ENCODE measurements at regions not wholly inside any gene's neighbourhood (a gene's known extent, or its start where the extent isn't known, plus 50 kb on each side); places are given as distances from the start of the nearest gene placed in this dataset.

DNA sequence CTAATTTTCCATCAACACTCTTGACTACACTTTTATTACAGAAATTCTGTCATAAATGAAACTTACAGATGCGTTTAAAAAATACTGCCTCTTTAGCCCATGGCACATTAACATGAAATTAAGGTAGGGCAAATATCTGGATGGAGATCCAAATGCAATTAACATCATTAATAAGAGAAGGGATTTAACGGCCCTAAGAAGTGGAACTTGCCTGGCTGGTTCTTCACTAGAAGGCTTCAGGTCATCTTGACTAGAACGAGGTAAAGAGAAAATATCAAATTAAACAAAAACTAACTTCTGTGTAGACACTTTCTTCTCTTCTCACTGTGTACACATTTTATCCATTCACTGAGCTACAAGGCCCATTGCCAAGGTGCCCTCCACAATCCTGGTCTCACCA lies 1093.4 kb downstream of the EFNB2 start:
- no peak overlapping the region for H3K4me3 ChIP-seq
- H3K4me1 ChIP-seq, result no peaks in the 10 kb centered on the region
- H3K9me3 ChIP-seq, result no peaks in the 10 kb centered on the region
- H3K27ac ChIP-seq, result no peak overlapping the region
- H3K36me3 ChIP-seq, result no peaks in the 10 kb centered on the region
- no peak for TF ChIP-seq CTCF (IDR thresholded peaks at IDR 0.05)
- no peaks in the 10 kb centered on the region for H3K27me3 ChIP-seq
- no peak for DNase-seq (ENCODE audit: low spot score)

DNA sequence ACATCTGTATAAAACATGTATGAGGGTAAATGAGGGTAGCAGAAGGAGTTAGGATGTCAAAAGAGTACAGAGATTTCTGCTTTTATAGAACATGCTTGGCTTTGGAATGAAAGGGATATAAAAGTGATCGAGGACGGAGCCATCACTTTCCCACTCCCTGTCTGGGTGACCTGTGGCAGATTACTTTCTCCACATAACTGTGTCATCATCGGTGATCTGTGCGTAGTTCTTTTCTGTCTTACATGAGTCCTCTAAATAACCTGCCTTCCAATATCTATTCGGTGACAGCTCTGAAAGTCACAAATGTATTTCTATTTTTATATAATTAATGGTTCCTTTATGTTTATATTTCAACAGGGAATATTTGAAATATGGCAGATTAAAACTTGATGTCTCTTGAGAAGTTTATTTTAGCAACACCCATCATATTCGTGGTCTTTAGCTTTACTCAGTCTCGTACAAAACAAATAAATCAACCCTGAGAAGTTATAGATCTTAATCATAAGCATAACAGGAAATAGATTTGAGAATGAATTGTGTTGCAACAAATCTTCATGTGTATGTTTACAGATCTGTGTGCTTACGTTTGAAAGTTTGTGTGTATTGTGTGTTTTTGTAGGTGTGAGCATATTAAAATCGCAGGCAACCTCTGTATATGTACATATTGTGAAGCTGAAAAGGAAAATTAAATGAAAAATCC lies 1094.3 kb downstream of the EFNB2 start:
- Histone ChIP-seq H3K36me3 (no peaks in the 10 kb centered on the region), H3K4me1 (no peaks in the 10 kb centered on the region), H3K27me3 (no peaks in the 10 kb centered on the region), H3K27ac (no peak overlapping the region), H3K4me3 (no peak overlapping the region), H3K9me3 (no peaks in the 10 kb centered on the region)
- no peak for TF ChIP-seq CTCF (IDR thresholded peaks at IDR 0.05)
- DNase-seq (ENCODE audit: low spot score), result no peak

DNA sequence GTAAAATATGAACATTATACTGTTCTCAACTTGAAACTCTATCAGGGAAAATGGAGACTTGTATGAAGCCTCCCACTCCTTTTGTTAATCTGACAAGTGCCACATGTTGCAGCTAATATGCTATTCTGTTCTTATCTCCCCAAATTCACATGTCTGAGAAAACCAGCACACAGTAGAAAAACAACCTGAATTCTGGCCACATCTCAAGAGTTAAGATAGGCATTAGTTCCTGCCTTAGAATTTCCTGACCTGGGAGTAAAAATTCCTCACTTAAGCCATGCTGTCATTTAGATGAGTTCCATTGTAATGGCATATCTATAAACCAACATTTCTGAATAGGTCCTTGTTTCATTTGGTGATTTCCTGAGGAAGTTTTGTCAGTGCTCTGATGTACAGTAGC lies 1098.5 kb downstream of the EFNB2 start:
- H3K4me1 ChIP-seq, result no peaks in the 10 kb centered on the region
- no peak for TF ChIP-seq CTCF (IDR thresholded peaks at IDR 0.05)
- no peak overlapping the region for H3K27ac ChIP-seq
- no peaks in the 10 kb centered on the region for H3K36me3 ChIP-seq
- H3K4me3 ChIP-seq, result no peak overlapping the region
- no peaks in the 10 kb centered on the region for H3K27me3 ChIP-seq
- no peaks in the 10 kb centered on the region for H3K9me3 ChIP-seq
- no peak for DNase-seq (ENCODE audit: low spot score)

GRCh38 chr13:105432438-105432837 lies 1103.0 kb downstream of the EFNB2 start:
- DNase-seq (ENCODE audit: low spot score), result no peak
- Histone ChIP-seq H3K27me3 (no peaks in the 10 kb centered on the region), H3K4me3 (no peak overlapping the region), H3K27ac (no peak overlapping the region), H3K9me3 (no peaks in the 10 kb centered on the region), H3K4me1 (no peaks in the 10 kb centered on the region), H3K36me3 (no peaks in the 10 kb centered on the region)
- no peak for TF ChIP-seq CTCF (IDR thresholded peaks at IDR 0.05)

DNA sequence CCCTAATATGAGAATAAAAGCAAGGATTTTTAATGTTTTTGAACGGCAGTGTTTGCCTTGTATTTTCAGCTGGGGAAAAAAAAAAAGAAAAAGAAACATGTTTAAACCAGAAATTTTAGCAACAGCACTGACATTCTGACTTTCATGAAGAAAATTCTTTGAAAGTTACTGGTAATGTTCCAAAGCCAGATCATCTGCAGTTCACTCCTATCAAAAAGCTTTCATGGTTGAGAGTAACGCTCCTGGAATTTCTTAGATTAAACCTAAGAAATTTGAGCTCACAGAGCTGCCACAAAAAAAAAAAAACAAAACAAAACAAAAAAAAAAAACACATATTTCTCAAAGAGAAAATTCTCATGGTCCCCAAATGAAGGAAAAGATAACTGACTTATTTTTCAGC lies 1106.7 kb downstream of the EFNB2 start:
- DNase-seq (ENCODE audit: low spot score), result no peak
- Histone ChIP-seq H3K36me3 (no peaks in the 10 kb centered on the region), H3K4me3 (no peak overlapping the region), H3K9me3 (no peaks in the 10 kb centered on the region), H3K4me1 (no peaks in the 10 kb centered on the region), H3K27me3 (no peaks in the 10 kb centered on the region), H3K27ac (no peak overlapping the region)
- TF ChIP-seq CTCF (IDR thresholded peaks at IDR 0.05), result no peak

DNA sequence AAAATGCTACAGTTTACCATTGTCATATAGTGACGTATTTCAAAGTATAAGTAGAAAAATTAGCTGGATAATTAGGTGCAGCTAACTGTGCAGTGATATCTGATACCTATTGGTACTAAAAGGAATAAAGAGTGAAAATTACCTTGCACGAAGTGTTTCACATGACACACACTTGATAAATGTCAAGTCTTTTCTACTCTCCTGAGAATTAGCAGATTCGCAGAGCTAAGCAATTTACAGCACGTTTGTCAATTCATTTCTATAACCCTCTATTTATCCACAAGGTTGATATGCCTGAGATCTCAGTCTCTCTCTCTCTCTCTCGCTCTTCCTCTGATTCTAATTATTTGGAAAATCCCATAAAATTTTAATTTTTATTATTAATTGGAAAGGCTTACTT lies 1109.0 kb downstream of the EFNB2 start:
- H3K27me3 ChIP-seq, result no peaks in the 10 kb centered on the region
- H3K36me3 ChIP-seq, result no peaks in the 10 kb centered on the region
- H3K4me3 ChIP-seq, result no peak overlapping the region
- no peak overlapping the region for H3K27ac ChIP-seq
- H3K9me3 ChIP-seq, result no peaks in the 10 kb centered on the region
- no peaks in the 10 kb centered on the region for H3K4me1 ChIP-seq
- no peak for TF ChIP-seq CTCF (IDR thresholded peaks at IDR 0.05)
- no peak for DNase-seq (ENCODE audit: low spot score)

All from right atrium auricular region (tissue), 2 donors.